GM21737 (cell line): ENCODE measurements at regions not wholly inside any gene's neighbourhood (a gene's known extent, or its start where the extent isn't known, plus 50 kb on each side); places are given as distances from the start of the nearest gene placed in this dataset.
"Not testable (repeated sequence)": the region's sequence is repeated elsewhere in the genome, so short reads cannot be mapped to it uniquely, and the experiment has no call there.

Source experiments
- ATAC-seq: cut with Tn5 transposase; IDR thresholded peaks from one replicate; pipeline ENCODE4 v1.9.1; 2021; ENCODE audit warnings: mild to moderate bottlenecking, moderate library complexity; ENCODE audit not compliant: unreplicated experiment

GRCh38 chr13:44051918-44052675 is 172.4 kb downstream of the LACC1 start:
- no peak for ATAC-seq

GRCh38 chr13:44052780-44053184 is 173.1 kb downstream of the LACC1 start:
- ATAC-seq = no peak

GRCh38 chr13:44053208-44053607 is 173.5 kb downstream of the LACC1 start:
- ATAC-seq = no peak

- no peak for ATAC-seq
Observed at GRCh38 chr13:44054525-44054924, 174.8 kb downstream of the LACC1 start.

GRCh38 chr13:44055681-44056080 is 176.0 kb downstream of the LACC1 start:
- not testable (repeated sequence) for ATAC-seq

GRCh38 chr13:44058067-44058466 is 178.4 kb downstream of the LACC1 start:
- ATAC-seq = no peak

GRCh38 chr13:44058624-44059215 is 179.0 kb downstream of the LACC1 start:
- ATAC-seq = no peak

GRCh38 chr13:44061876-44062275 is 182.2 kb downstream of the LACC1 start:
- no peak for ATAC-seq

GRCh38 chr13:44063467-44063866 is 183.8 kb downstream of the LACC1 start:
- ATAC-seq = no peak

GRCh38 chr13:44063881-44064280 is 184.2 kb downstream of the LACC1 start:
- no peak for ATAC-seq

GRCh38 chr13:44064357-44064756 is 184.7 kb downstream of the LACC1 start:
- ATAC-seq = no peak

- ATAC-seq = no peak
Observed at GRCh38 chr13:44068169-44068568, 188.5 kb downstream of the LACC1 start.

- ATAC-seq = no peak
Observed at GRCh38 chr13:44068737-44069136, 189.0 kb downstream of the LACC1 start.

- ATAC-seq = no peak
Observed at GRCh38 chr13:44072536-44072935, 192.8 kb downstream of the LACC1 start.

- ATAC-seq = no peak
Observed at GRCh38 chr13:44074611-44075010, 194.9 kb downstream of the LACC1 start.

GRCh38 chr13:44075113-44075512 is 195.4 kb downstream of the LACC1 start:
- ATAC-seq = no peak

GRCh38 chr13:44078806-44079376 is 199.2 kb downstream of the LACC1 start:
- ATAC-seq = no peak

GRCh38 chr13:44079413-44080205 is 199.9 kb downstream of the LACC1 start:
- ATAC-seq = no peak

- no peak for ATAC-seq
Observed at GRCh38 chr13:44084146-44084545, 204.4 kb downstream of the LACC1 start.

GRCh38 chr13:44086389-44086788 is 206.7 kb downstream of the LACC1 start:
- ATAC-seq = no peak

- ATAC-seq = no peak
Observed at GRCh38 chr13:44088411-44088810, 208.7 kb downstream of the LACC1 start.
